NCI-H345 treated with DMSO at 0.1 percent for 48 hours (cell line): ENCODE measurements at regions not wholly inside any gene's neighbourhood (a gene's known extent, or its start where the extent isn't known, plus 50 kb on each side); places are given as distances from the start of the nearest gene placed in this dataset.
A peak's percentile ranks its signal among the peaks of the same experiment; 100 is the strongest.

Experiments used
- DNase-seq: peaks from one replicate; lab custom pipeline; 2025; ENCODE audit not compliant: unreplicated experiment; lab: John Stamatoyannopoulos, UW

DNA sequence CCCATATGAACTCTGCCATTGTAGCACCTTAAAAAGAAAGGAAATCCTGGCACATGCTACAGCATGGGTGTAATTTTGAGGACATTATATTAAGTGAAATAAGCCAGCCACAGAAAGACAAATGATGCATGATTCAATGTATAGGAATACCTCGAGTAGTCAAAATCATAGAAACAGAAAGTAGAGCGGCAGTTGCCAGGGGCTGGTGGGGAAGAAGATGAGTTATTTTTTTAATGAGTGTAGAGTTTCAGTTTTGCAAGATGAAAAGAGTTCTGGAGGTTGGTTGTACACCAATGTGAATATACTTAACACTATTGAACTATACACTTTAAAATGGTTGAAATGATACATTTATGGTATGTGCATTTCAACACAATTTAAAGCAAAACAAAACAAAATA is 133.0 kb downstream of the ZDHHC21 start:
- DNase-seq = no peak

- DNase-seq = no peak
These were observed 138.3 kb downstream of the ZDHHC21 start for GRCh38 chr9:14554886-14555285.

DNA sequence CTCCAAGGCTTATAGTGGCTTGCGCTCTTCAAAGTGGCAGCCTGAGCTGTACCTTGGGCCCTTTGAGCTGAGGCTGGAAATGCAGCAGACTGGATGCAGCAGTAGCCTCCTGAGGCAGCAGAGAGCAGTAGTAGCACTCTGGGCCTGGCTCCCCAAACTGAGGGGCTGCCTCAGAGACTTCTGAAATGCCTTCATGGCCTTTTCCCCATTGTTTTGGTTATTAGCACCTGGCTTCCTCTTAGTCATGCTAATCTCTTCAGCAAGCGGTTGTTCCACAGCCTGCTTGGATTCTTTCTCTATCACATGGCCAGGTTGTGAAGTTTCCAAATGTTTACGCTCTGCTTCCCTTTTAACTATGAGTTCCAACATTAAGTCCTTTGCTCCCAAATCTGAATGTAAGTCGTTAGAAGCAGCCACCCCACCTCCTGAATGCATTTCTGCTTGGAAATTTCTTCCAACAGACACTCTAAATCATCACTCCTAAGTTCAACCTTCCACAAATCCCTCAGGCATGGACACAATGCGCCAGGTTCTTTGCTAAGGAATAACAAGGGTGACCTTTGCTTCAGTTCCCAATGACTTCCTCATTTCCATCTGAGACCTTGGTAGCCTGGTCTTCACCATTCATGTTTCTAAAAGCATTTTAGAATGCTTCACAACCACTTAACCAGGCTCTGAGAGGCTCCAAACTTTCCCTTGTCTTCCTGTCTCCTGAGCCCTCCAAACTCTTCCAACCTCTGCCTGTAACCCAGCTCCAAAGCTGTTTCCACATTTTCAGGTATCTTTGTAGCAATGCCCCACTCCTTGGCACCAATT is 145.8 kb downstream of the ZDHHC21 start:
- DNase-seq = no peak

- DNase-seq = no peak
These were observed 146.5 kb downstream of the ZDHHC21 start for GRCh38 chr9:14546693-14547092.

DNA sequence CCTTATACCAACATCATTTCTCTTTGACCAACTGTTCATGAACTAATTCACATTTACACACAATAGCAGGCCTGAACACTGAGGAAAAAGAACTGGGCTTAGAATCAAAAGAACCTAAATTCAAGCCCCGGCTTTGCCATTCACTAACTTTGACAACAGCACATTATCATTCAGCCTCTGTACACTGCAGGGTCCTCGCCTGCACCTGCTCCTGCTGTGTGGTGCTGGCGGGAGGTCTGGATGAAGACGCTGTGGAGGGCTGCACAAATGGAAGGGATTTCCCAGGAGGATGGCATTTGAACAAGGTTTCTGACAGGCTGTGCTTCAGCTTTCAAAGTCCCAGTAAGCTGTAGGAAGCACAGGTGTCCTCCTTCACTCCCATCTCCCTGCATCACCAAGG is 151.2 kb downstream of the ZDHHC21 start:
- peak; percentile 95 for DNase-seq

DNA sequence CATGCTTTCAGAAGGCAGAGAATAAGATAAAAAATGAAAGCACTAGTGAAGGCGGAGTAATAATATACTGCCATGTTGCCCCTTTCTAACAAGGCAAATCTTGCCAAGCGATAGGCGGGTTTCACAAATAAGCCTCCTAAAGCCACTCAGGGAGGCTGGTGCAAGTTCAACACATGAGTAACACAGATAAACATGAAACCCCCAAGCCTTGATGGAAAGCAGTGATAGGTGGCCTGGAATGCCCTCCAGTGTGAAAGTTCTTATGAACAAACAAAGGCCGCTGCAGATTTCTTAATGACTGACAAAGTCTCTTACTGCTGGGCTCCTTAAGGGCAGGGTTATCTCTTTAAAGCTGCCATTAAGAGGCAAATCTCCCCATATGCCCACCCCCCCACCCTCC is 154.7 kb downstream of the ZDHHC21 start:
- DNase-seq = no peak

- no peak for DNase-seq
These were observed 157.9 kb downstream of the ZDHHC21 start for GRCh38 chr9:14535161-14535955.

DNA sequence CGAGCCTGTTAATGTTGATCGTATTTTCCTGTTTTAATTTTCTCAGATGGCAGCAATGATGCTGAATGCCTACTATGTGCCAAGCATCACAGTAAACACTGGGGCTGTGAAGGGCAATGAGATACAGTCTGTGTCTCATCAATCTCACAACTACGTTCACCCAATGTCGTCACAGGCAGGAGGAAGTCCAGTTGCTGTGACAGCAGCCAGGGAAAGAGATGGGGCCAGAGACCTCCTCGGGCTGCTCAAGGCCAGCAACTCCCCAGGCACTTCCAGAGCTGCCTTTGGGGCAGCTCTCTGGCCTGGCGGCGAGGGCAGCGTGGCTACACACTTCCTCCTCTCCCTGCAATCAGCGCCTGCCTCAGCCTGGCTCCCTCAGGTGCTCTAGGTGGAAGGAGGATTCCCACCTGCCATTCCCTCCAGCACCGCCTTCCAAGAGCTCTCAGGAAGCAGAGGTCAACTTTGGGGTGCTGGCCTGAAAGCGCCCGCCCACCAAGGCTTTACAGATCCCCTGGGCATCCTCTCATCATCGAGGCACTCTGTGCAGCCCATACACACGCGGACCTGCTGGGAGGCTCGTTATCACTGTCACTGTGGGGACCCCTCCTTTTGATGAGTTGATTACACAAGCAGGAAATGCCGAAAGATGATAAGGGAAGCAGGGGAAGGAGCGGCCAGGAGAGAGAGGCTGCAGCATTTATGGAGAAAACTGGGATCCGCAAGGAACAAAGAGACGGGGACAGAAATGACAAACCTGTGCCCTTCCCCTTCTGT is 159.2 kb downstream of the ZDHHC21 start:
- DNase-seq = no peak

DNA sequence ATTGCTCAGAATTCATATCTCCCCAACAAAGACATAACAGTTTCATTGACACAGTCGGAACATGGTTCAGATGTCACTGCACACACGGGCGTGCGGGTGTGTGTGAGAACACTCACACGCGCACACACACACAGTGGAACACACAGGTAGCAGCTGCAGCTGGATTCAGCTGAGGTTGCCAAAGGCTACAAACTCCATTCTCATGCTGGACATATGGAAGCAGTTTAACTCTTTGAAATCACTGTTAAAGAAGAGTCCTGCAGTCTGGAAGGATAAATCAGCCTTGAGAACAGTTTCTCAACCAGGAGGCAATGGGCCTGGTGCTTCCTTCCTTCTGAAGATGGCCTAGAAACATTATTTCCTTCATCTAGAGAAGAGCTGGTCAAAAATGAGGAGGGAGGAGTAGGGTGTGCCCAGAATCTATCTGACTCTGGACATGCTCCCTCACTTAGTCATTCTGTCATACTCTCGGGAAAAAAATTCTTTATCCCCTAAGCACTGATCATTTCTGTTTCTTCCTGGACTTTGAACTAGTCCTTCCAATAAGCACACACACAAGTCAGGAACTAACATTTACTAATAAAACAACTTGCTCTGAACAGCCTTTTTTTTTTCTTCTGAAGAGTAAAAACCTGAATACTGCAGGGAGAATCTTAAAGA is 160.6 kb downstream of the ZDHHC21 start:
- DNase-seq = no peak

DNA sequence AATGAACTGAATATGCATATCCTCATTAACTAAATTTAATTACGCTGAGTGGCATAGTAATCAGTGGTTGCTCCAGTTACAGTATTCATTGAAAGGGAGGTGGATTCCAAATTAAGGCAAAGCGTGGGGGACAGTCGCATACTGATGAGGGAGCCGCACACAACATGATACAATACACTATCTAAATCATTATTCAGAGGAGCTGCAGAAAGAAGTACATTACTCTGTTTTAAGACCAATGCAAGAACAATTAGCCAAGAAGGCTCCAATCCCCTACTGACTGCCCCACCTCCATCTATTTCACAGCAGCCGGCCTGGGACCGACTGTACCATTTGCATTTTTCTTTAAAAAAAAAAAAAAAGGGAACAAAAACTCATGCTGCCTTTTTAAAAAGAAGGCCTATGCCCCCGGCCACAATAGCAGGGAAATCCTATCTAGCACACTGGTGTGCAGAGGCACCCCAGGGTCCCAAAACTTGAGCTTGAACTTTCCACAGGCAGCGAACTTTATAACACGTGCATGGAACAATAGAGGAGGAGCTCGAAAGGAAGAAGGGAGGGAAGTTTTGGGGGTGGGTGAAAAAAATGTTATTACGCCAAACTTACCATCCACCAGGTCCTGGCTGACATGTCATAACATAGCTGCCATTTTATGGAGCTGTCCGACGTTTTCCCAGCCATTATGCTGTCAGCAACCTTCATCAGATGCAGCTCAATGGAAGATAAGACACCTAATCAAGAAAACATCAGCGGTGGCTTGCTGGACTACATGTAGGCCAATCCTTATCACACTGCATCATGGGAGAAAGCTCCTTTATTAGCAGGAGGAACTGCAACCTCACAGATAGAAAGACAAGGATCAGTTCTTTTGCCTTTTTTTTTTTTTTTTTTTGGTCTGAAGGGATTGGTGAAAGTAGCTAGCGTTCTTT is 161.6 kb downstream of the ZDHHC21 start:
- DNase-seq = no peak

- no peak for DNase-seq
These were observed 162.4 kb downstream of the ZDHHC21 start for GRCh38 chr9:14530841-14531240.

DNA sequence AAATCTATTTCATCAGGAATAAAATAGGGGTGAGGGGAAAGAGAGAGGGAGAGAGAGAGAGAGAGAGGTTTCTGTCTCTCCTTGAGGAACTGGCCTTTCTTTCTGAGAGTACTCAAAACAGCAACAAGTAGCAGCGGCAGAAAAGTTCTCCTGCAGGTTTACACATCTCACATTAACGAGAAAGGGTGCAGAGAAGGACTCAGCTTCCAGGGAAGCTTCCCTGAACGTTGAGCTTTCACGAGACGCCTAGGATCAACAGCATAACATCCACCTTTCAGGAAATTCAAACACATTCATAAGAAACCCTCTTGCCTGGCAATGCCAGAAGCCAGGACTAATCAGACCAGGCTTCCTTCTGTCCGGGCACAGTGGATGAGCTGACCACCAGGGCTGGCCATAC is 162.9 kb downstream of the ZDHHC21 start:
- no peak for DNase-seq

- DNase-seq = no peak
These were observed 163.6 kb downstream of the ZDHHC21 start for GRCh38 chr9:14529629-14530028.

DNA sequence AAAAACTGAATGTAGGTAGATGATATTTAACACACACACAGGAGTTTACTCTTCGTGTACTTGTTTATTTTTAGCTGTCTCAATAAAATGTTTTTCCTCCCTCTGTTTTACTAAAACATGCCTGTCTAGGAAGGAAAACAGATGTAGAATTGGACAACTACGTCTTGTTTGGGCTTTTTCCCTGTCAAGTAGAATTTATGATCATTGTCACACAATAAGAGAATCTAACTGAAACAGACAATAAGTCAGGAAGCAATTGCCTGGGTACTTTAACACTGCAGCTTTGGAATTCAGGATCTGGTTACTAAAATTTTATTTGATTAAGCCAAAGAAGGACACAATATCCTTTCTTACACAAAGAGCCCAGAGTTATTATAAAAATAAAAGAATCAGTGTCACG is 164.2 kb downstream of the ZDHHC21 start:
- DNase-seq = no peak

GRCh38 chr9:14526504-14526903 is 166.7 kb downstream of the ZDHHC21 start:
- no peak for DNase-seq

GRCh38 chr9:14525856-14526255 is 167.4 kb downstream of the ZDHHC21 start:
- DNase-seq = no peak

GRCh38 chr9:14524873-14525515 is 168.2 kb downstream of the ZDHHC21 start:
- DNase-seq = no peak

DNA sequence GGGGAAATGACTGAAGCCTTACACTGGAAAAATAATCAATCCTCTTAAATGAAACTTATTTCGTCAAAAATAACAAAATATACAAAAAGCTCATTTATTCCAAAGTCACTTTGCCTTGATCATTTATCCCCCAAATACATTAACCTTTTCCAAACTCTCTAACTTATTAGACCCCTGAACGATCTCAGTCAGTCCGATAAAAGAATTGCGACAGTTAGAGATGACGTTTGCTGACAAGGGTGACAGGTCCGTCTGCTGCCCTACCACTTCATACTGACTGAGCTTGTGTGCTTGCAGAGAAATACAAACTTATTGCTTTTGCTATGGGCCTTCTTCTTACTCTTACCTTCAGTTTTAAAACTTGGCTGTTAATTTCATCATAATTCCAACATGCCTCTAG is 169.7 kb downstream of the ZDHHC21 start:
- no peak for DNase-seq

GRCh38 chr9:14522627-14523379 is 170.4 kb downstream of the ZDHHC21 start:
- DNase-seq = no peak
